ENCODE measurements at regions not wholly inside any gene's neighbourhood (a gene's known extent, or its start where the extent isn't known, plus 50 kb on each side); places are given as distances from the start of the nearest gene placed in this dataset.

- TF ChIP-seq CTCF (IDR thresholded peaks at IDR 0.05) = no peak
- H3K27ac Mint-ChIP-seq = peak overlapping the region; percentile 94 to 96 (median 95)
- H3K4me3 ChIP-seq (replicated peaks in 1 of 3; ENCODE audit: low read depth in 2 of 3, low read length in 3 of 3) = no peak overlapping the region
- peaks cover 60% of the 10 kb centered on the region for H3K4me1 Mint-ChIP-seq
- H3K36me3 Mint-ChIP-seq = peaks cover 3 to 6% of the 10 kb centered on the region in 2 donors
- peaks cover 43 to 48% of the 10 kb centered on the region in 2 donors for H3K4me1 ChIP-seq (ENCODE audit: control insufficient read depth in 1 of 2, insufficient read depth in 2 of 2, low read length in 2 of 2)
- H2AFZ ChIP-seq (ENCODE audit: insufficient read depth, low read depth, low read length, poor library complexity, severe bottlenecking) = no peak overlapping the region
- peaks cover 0 to 13% (median 0%) of the 10 kb centered on the region in 3 donors for H3K27me3 Mint-ChIP-seq (ENCODE audit: low read depth in 3 of 3)
- intact Hi-C loops (cut with micrococcal nuclease) = loop anchor here in 1 of 2 donors (5.0 kb wide), 2 partner anchors 42 to 73 kb away; no protein-coding TSS in a partner anchor
- H3K4me2 ChIP-seq (replicated peaks; ENCODE audit: extremely low read depth, low read length, poor library complexity, severe bottlenecking) = no peak overlapping the region
- 95% methylated on average over 2 of the region's 3 CpGs for WGBS (ENCODE audit: insufficient coverage)
- peak overlapping the region; percentile 78 to 88 for H3K27ac ChIP-seq (ENCODE audit: low read depth in 1 of 2, low read length in 2 of 2)
- peaks cover 0 to 3% (median 0%) of the 10 kb centered on the region in 7 donors for H3K9me3 Mint-ChIP-seq
- H3K9me3 ChIP-seq (replicated peaks in 1 of 2; ENCODE audit: control insufficient read depth in 1 of 2, insufficient read depth in 1 of 2, low read length in 2 of 2) = no peaks in the 10 kb centered on the region
- no peak overlapping the region for H3K9ac ChIP-seq (ENCODE audit: insufficient read depth, low read length, poor library complexity, severe bottlenecking)
- no peaks in the 10 kb centered on the region for H3K79me2 ChIP-seq (ENCODE audit: insufficient read depth, low read length)
- no peaks in the 10 kb centered on the region for H3K27me3 ChIP-seq (ENCODE audit: control insufficient read depth in 2 of 2, insufficient read depth in 2 of 2, low read length in 2 of 2)
- no peaks in the 10 kb centered on the region for H4K20me1 ChIP-seq (ENCODE audit: insufficient read depth, low read length)
- no peak overlapping the region for H3K4me3 Mint-ChIP-seq
- no peak for DNase-seq
- H3K36me3 ChIP-seq (replicated peaks in 1 of 2; ENCODE audit: control insufficient read depth in 1 of 2, insufficient read depth in 2 of 2, low read length in 2 of 2) = no peaks in the 10 kb centered on the region
Measured at GRCh38 chr2:136254681-136255080, 136.7 kb upstream of the CXCR4 start.

GRCh38 chr2:136253288-136254004 lies 135.5 kb upstream of the CXCR4 start:
- H3K9me3 ChIP-seq (replicated peaks in 1 of 2; ENCODE audit: control insufficient read depth in 1 of 2, insufficient read depth in 1 of 2, low read length in 2 of 2) = no peaks in the 10 kb centered on the region
- peak; percentile 60 to 90 (median 78) for DNase-seq
- peaks cover 43 to 50% of the 10 kb centered on the region in 2 donors for H3K4me1 ChIP-seq (ENCODE audit: control insufficient read depth in 1 of 2, insufficient read depth in 2 of 2, low read length in 2 of 2)
- Mint-ChIP-seq H3K4me3 (no peak overlapping the region), H3K27me3 (ENCODE audit: low read depth in 3 of 3) (peaks cover 0 to 10% (median 0%) of the 10 kb centered on the region in 3 donors), H3K36me3 (peaks cover 2 to 3% of the 10 kb centered on the region in 2 donors), H3K27ac (peak overlapping the region; percentile 94 to 96 (median 95)), H3K4me1 (peaks cover 51% of the 10 kb centered on the region), H3K9me3 (peaks cover 0 to 3% (median 0%) of the 10 kb centered on the region in 7 donors)
- no peak for TF ChIP-seq CTCF (IDR thresholded peaks at IDR 0.05)
- no peak overlapping the region for H3K4me3 ChIP-seq (replicated peaks in 1 of 3; ENCODE audit: low read depth in 2 of 3, low read length in 3 of 3)
- no peaks in the 10 kb centered on the region for H3K36me3 ChIP-seq (replicated peaks in 1 of 2; ENCODE audit: control insufficient read depth in 1 of 2, insufficient read depth in 2 of 2, low read length in 2 of 2)
- peak overlapping the region; percentile 78 to 88 for H3K27ac ChIP-seq (ENCODE audit: low read depth in 1 of 2, low read length in 2 of 2)
- 3% methylated on average over 5 of the region's 6 CpGs for WGBS (ENCODE audit: insufficient coverage)
- peak overlapping the region; percentile 27 for H2AFZ ChIP-seq (ENCODE audit: insufficient read depth, low read depth, low read length, poor library complexity, severe bottlenecking)
- no peaks in the 10 kb centered on the region for H3K79me2 ChIP-seq (ENCODE audit: insufficient read depth, low read length)
- H4K20me1 ChIP-seq (ENCODE audit: insufficient read depth, low read length) = no peaks in the 10 kb centered on the region
- H3K9ac ChIP-seq (ENCODE audit: insufficient read depth, low read length, poor library complexity, severe bottlenecking) = no peak overlapping the region
- no peaks in the 10 kb centered on the region for H3K27me3 ChIP-seq (ENCODE audit: control insufficient read depth in 2 of 2, insufficient read depth in 2 of 2, low read length in 2 of 2)
- intact Hi-C loops (cut with micrococcal nuclease) = no loop called here
- no peak overlapping the region for H3K4me2 ChIP-seq (replicated peaks; ENCODE audit: extremely low read depth, low read length, poor library complexity, severe bottlenecking)
